Gastrocnemius medialis (tissue), 4 donors: ENCODE measurements at regions not wholly inside any gene's neighbourhood (a gene's known extent, or its start where the extent isn't known, plus 50 kb on each side); places are given as distances from the start of the nearest gene placed in this dataset.

ENCODE experiments used
- CTCF ChIP-seq, 5 experiments: fragments of 450-650 bp in 3 of 5; fragments of 200-600 bp in 2 of 5; sonication (generic) in 2 of 5; IDR thresholded peaks in 4 of 5; conservative IDR thresholded peaks in 1 of 5; 1 replicate in 4 of 5; 2 replicates in 1 of 5; pipeline ENCODE4 v1.5.1; 2016 to 2019; ENCODE audit warnings: antibody characterized with exemption in 5 of 5, mild to moderate bottlenecking in 3 of 5, moderate library complexity in 3 of 5
- POLR2A ChIP-seq, 2 donors: fragments of 450-650 bp; IDR thresholded peaks; one replicate each; pipeline ENCODE4 v1.6.1; 2017; ENCODE audit warnings: antibody characterized with exemption in 2 of 2, mild to moderate bottlenecking in 2 of 2, moderate library complexity in 2 of 2

GRCh38 chr18:78273876-78274275 lies 705.7 kb upstream of the SALL3 start:
- TF ChIP-seq POLR2A (IDR thresholded peaks at IDR 0.05) (no peak), CTCF (IDR thresholded peaks at IDR 0.05 in 4 of 5, conservative IDR thresholded peaks at IDR 0.05 in 1 of 5) (no peak)
